ENCODE measurements at regions not wholly inside any gene's neighbourhood (a gene's known extent, or its start where the extent isn't known, plus 50 kb on each side); places are given as distances from the start of the nearest gene placed in this dataset.

DNA sequence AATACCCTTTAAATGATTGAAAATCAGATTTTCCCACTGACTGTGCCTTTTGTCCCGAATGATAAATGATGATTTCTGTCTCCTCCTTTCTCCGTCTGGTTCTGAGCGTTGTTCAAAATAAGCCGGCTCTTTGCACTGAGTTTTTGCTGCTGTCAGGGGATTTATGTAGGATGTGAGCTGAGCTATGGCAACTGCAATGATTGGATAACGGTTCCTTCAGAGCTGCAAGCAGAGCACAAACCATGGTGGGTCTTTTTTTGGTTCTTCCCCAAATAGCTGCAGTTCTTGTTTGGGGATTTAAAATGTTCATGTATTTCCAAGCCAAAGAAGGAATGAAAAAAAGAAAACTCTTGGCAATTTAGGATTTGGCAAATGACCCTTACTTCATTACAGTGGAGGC lies 124.5 kb upstream of the CASK start:
- no peaks in the 10 kb centered on the region for H3K27me3 ChIP-seq
- H3K27ac ChIP-seq = no peak overlapping the region
- intact Hi-C loops (cut with DNase I) = no loop called here
- H3K9me3 ChIP-seq = no peaks in the 10 kb centered on the region
- H3K36me3 ChIP-seq = no peaks in the 10 kb centered on the region
- H3K4me1 ChIP-seq = no peaks in the 10 kb centered on the region
- DNase-seq = no peak
- TF ChIP-seq EP300 (IDR thresholded peaks at IDR 0.05) (no peak), POLR2A (IDR thresholded peaks at IDR 0.05) (no peak), POLR2AphosphoS5 (IDR thresholded peaks at IDR 0.05) (no peak)
- TF ChIP-seq, protein P1, sequence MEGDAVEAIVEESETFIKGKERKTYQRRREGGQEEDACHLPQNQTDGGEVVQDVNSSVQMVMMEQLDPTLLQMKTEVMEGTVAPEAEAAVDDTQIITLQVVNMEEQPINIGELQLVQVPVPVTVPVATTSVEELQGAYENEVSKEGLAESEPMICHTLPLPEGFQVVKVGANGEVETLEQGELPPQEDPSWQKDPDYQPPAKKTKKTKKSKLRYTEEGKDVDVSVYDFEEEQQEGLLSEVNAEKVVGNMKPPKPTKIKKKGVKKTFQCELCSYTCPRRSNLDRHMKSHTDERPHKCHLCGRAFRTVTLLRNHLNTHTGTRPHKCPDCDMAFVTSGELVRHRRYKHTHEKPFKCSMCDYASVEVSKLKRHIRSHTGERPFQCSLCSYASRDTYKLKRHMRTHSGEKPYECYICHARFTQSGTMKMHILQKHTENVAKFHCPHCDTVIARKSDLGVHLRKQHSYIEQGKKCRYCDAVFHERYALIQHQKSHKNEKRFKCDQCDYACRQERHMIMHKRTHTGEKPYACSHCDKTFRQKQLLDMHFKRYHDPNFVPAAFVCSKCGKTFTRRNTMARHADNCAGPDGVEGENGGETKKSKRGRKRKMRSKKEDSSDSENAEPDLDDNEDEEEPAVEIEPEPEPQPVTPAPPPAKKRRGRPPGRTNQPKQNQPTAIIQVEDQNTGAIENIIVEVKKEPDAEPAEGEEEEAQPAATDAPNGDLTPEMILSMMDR (IDR thresholded peaks at IDR 0.05) = no peak
- 82 to 92% methylated on average over 5 of the region's 5 CpGs for WGBS, 2 donors
- H3K4me3 ChIP-seq = no peak overlapping the region

DNA sequence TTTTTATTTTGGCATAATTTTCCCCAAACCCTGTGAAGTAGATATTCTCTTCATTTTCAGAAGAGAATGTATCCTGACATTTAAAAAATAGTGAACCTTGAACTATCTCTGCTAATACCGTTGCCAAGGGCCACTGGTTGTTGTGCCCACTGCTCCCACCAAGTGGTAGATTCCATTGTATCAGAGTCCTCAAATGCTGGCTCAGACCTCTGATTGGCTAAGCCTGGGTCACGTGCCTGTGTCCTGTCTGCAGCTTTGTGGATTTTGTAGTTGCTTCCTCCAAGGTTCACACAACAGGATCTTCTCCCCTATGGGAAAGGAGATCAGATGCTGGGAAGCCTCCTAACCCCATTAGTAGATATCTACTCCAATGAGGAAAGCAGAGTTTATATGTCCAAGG lies 104.8 kb upstream of the CASK start:
- 47 to 80% methylated on average over 2 of the region's 2 CpGs for WGBS, 2 donors
- DNase-seq = no peak
- Histone ChIP-seq H3K9me3 (no peaks in the 10 kb centered on the region), H3K4me3 (no peak overlapping the region), H3K27me3 (no peaks in the 10 kb centered on the region), H3K27ac (no peak overlapping the region), H3K4me1 (no peaks in the 10 kb centered on the region), H3K36me3 (no peaks in the 10 kb centered on the region)
- TF ChIP-seq EP300 (IDR thresholded peaks at IDR 0.05) = no peak
- no peak for TF ChIP-seq POLR2AphosphoS5 (IDR thresholded peaks at IDR 0.05)
- TF ChIP-seq, protein P1 (IDR thresholded peaks at IDR 0.05) = no peak
- no peak for TF ChIP-seq POLR2A (IDR thresholded peaks at IDR 0.05)
- intact Hi-C loops (cut with DNase I) = no loop called here

DNA sequence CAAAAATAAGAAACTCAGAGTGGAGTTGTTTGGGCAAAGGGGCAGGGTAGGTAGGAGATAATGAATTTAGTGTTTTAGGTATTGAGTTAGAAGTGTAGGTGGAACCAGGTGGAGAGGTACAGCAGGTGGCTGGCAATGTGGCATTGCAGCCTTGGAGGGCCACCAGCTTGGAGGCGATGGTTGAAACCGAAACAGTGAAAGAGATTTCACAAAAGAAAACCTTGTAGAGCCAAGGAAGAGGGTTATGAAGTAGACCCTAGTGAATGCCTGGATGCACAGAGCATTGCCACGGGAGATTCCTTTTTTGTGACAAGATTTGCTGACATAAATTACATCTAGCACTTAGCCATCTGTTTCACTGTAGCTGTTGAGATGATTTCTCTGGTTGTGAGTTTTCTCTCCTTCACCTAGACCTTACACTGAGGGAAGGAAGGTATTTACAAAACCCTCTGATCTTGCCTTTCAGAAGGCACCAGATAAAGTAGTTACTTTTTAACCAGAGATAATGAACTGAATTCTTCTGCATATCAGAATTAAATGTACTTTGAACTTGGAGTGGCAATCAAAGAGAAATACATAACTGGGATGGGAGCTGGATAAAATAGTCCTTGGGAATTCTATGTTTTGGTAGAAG lies 104.1 kb upstream of the CASK start:
- Histone ChIP-seq H3K27me3 (no peaks in the 10 kb centered on the region), H3K36me3 (no peaks in the 10 kb centered on the region), H3K4me3 (no peak overlapping the region), H3K4me1 (no peaks in the 10 kb centered on the region), H3K27ac (no peak overlapping the region), H3K9me3 (no peaks in the 10 kb centered on the region)
- TF ChIP-seq POLR2A (IDR thresholded peaks at IDR 0.05) (no peak), EP300 (IDR thresholded peaks at IDR 0.05) (no peak), POLR2AphosphoS5 (IDR thresholded peaks at IDR 0.05) (no peak)
- TF ChIP-seq, protein P1 (IDR thresholded peaks at IDR 0.05) = no peak
- DNase-seq = no peak
- intact Hi-C loops (cut with DNase I) = no loop called here
- WGBS, 2 donors = 11 to 75% methylated on average over 3 of the region's 3 CpGs

DNA sequence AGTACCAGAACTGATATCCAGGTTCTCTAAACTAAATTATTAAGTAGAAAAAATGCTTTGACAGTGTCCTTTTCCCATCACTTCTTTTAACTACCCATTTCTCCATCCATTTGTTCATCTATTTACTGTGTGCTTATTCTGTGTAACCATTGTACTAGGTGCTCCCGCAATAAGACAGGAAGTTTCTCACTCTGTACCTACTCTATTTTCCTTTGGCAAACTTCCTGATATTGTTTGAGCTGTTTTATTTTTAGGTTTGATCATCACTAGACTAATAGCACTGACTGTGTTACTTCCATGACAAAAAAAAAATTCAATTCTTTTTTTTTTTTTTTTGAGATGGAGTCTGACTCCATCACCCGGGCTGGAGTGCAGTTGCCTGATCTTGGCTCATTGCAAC lies 102.5 kb upstream of the CASK start:
- H3K27ac ChIP-seq = no peak overlapping the region
- TF ChIP-seq EP300 (IDR thresholded peaks at IDR 0.05) = no peak
- no peak for TF ChIP-seq POLR2A (IDR thresholded peaks at IDR 0.05)
- TF ChIP-seq POLR2AphosphoS5 (IDR thresholded peaks at IDR 0.05) = no peak
- TF ChIP-seq, protein P1 (IDR thresholded peaks at IDR 0.05) = no peak
- 38 to 68% methylated on average over 2 of the region's 2 CpGs for WGBS, 2 donors
- no peaks in the 10 kb centered on the region for H3K9me3 ChIP-seq
- no peak overlapping the region for H3K4me3 ChIP-seq
- H3K27me3 ChIP-seq = no peaks in the 10 kb centered on the region
- H3K4me1 ChIP-seq = no peaks in the 10 kb centered on the region
- DNase-seq = no peak
- intact Hi-C loops (cut with DNase I) = no loop called here
- no peaks in the 10 kb centered on the region for H3K36me3 ChIP-seq

DNA sequence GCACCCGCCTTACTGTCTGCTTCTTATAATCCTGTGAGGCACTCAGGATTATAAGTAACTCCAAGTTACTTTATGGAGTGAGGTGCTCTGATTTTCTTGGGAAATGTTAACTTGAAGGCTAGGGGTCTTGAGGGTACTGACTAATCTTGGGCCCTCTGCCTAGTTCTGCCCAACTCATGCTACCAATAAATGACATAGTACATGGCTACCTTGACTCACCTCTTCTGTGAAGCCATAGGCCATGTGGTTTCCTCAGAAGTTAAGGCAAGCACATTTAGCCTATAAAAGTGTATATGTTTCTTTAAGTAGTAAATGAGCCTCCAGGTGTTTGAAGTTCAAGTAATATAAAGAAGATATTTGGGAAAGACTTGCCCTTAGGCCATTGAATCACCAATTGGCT lies 99.8 kb upstream of the CASK start:
- no peak overlapping the region for H3K4me3 ChIP-seq
- no peak for DNase-seq
- intact Hi-C loops (cut with DNase I) = no loop called here
- no peaks in the 10 kb centered on the region for H3K36me3 ChIP-seq
- no peaks in the 10 kb centered on the region for H3K27me3 ChIP-seq
- no peaks in the 10 kb centered on the region for H3K9me3 ChIP-seq
- no peak for TF ChIP-seq EP300 (IDR thresholded peaks at IDR 0.05)
- no peak for TF ChIP-seq POLR2A (IDR thresholded peaks at IDR 0.05)
- TF ChIP-seq, protein P1 (IDR thresholded peaks at IDR 0.05) = no peak
- TF ChIP-seq POLR2AphosphoS5 (IDR thresholded peaks at IDR 0.05) = no peak
- no peak overlapping the region for H3K27ac ChIP-seq
- 96 to 100% methylated on average over 1 of the region's 1 CpG for WGBS, 2 donors
- no peaks in the 10 kb centered on the region for H3K4me1 ChIP-seq

All from sigmoid colon (tissue), 6 donors.